Spleen (tissue), 7 donors: ENCODE measurements at regions not wholly inside any gene's neighbourhood (a gene's known extent, or its start where the extent isn't known, plus 50 kb on each side); places are given as distances from the start of the nearest gene placed in this dataset.

Experiments
- POLR2A ChIP-seq, 3 donors: fragments of 450-650 bp; IDR thresholded peaks; one replicate each; pipeline ENCODE4 v1.5.1; 2017; ENCODE audit warnings: antibody characterized with exemption in 3 of 3, mild to moderate bottlenecking in 1 of 3
- TF ChIP-seq, protein P1 (sequence below), 11 experiments: fragments of 200-600 bp in 7 of 11; fragments of 450-650 bp in 4 of 11; sonication (generic) in 4 of 11; IDR thresholded peaks in 8 of 11; conservative IDR thresholded peaks in 3 of 11; 1 replicate in 7 of 11; 2 replicates in 4 of 11; pipeline versions ENCODE4 v1.4.0 to v1.8.0; 2016 to 2021; ENCODE audit warnings: antibody characterized with exemption in 11 of 11, inconsistent platforms in 4 of 11, mild to moderate bottlenecking in 1 of 11
- donor health status: DM: no; HTN: no; CAD: no; lungs with moderate emphysema.
- donor health status: DM: no; HTN: no; CAD: no.
- donor health status: DM: no; HTN: no; CAD: no.

DNA sequence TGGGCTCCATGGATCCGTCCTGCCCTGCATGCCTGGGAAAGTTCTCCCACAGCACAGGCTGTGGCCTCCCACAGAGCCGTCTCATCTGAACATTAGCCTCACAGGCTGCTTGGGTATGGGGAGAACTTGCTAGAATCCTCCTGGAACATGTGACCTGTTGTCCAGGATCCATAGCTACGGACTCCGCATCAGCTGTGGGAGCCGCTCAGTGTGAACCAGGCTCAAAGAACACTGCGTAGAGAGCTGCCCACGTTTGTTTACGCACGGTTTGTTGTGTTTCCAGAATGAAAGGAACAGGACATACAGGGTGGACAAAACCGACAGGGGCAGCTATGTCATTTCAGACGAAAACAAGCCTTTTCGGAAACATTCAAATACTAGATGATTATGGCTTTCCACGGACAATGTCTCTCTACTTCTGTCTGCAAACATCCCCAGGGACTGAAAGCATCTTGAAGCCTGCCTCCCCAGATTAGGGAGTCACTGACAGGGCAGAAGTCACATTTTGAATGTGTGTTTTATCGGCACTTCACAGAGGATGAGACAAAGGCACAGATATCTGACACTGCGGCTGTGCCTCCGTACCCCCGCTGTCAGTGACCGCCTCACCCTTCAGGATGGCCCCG is 390.3 kb downstream of the GADD45G start:
- TF ChIP-seq, protein P1, sequence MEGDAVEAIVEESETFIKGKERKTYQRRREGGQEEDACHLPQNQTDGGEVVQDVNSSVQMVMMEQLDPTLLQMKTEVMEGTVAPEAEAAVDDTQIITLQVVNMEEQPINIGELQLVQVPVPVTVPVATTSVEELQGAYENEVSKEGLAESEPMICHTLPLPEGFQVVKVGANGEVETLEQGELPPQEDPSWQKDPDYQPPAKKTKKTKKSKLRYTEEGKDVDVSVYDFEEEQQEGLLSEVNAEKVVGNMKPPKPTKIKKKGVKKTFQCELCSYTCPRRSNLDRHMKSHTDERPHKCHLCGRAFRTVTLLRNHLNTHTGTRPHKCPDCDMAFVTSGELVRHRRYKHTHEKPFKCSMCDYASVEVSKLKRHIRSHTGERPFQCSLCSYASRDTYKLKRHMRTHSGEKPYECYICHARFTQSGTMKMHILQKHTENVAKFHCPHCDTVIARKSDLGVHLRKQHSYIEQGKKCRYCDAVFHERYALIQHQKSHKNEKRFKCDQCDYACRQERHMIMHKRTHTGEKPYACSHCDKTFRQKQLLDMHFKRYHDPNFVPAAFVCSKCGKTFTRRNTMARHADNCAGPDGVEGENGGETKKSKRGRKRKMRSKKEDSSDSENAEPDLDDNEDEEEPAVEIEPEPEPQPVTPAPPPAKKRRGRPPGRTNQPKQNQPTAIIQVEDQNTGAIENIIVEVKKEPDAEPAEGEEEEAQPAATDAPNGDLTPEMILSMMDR (IDR thresholded peaks at IDR 0.05 in 8 of 11, conservative IDR thresholded peaks at IDR 0.05 in 3 of 11): no peak
- TF ChIP-seq POLR2A (IDR thresholded peaks at IDR 0.05): no peak
